ENCODE measurements at regions not wholly inside any gene's neighbourhood (a gene's known extent, or its start where the extent isn't known, plus 50 kb on each side); places are given as distances from the start of the nearest gene placed in this dataset.

DNA sequence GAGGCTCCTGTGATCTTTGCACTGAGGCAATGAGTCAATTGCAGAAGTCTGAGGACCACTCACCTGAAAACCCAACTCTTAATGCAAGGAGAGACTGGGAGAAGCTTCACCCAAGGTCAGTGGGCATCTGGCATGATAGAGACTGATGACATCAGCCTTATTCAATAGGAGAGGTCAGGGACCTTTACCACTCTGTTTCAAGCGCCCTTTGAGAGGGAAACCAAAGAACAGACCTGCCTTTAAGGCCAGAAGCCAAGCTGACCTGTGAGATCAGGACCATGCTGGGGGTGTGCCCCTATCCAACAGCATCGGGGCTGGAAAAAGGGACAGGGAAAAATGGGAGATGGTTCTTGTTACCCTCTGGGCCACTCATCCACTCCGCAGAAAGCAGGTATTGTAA is 83.3 kb upstream of the FOXN3 start:
- no peaks in the 10 kb centered on the region for H3K9me3 ChIP-seq
- H3K4me3 ChIP-seq: no peak overlapping the region
- peaks cover 0 to 22% of the 10 kb centered on the region in 2 donors for H3K4me1 ChIP-seq
- TF ChIP-seq, protein P1, sequence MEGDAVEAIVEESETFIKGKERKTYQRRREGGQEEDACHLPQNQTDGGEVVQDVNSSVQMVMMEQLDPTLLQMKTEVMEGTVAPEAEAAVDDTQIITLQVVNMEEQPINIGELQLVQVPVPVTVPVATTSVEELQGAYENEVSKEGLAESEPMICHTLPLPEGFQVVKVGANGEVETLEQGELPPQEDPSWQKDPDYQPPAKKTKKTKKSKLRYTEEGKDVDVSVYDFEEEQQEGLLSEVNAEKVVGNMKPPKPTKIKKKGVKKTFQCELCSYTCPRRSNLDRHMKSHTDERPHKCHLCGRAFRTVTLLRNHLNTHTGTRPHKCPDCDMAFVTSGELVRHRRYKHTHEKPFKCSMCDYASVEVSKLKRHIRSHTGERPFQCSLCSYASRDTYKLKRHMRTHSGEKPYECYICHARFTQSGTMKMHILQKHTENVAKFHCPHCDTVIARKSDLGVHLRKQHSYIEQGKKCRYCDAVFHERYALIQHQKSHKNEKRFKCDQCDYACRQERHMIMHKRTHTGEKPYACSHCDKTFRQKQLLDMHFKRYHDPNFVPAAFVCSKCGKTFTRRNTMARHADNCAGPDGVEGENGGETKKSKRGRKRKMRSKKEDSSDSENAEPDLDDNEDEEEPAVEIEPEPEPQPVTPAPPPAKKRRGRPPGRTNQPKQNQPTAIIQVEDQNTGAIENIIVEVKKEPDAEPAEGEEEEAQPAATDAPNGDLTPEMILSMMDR (IDR thresholded peaks at IDR 0.05): no peak
- H3K36me3 ChIP-seq: no peaks in the 10 kb centered on the region
- no peak overlapping the region for H3K27ac ChIP-seq
- no peak for DNase-seq (ENCODE audit: low spot score)
- H3K27me3 ChIP-seq: no peaks in the 10 kb centered on the region

DNA sequence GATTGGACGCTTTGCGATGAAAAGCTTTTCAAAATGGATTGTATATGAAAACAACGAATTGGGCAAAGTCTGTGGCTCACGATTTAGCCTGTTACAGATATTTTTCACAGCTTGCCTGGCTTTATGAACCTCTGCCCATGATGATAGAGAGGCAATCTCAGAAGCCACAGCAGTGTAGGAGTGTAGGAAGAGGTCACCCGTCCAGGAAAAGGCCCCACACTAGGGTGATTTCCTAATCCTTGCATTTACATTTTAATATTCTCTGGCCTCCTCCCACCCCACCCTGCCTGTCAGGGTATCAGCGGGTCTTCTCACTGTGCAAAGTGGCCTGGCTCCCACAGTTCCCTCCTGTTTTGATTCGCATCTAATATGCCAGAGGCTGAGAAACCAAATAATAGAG is 81.8 kb upstream of the FOXN3 start:
- H3K27me3 ChIP-seq: no peaks in the 10 kb centered on the region
- TF ChIP-seq, protein P1 (IDR thresholded peaks at IDR 0.05): no peak
- no peak overlapping the region for H3K27ac ChIP-seq
- H3K4me1 ChIP-seq: peaks cover 0 to 17% of the 10 kb centered on the region in 2 donors
- H3K9me3 ChIP-seq: no peaks in the 10 kb centered on the region
- H3K36me3 ChIP-seq: no peaks in the 10 kb centered on the region
- DNase-seq (ENCODE audit: low spot score): no peak
- H3K4me3 ChIP-seq: no peak overlapping the region

DNA sequence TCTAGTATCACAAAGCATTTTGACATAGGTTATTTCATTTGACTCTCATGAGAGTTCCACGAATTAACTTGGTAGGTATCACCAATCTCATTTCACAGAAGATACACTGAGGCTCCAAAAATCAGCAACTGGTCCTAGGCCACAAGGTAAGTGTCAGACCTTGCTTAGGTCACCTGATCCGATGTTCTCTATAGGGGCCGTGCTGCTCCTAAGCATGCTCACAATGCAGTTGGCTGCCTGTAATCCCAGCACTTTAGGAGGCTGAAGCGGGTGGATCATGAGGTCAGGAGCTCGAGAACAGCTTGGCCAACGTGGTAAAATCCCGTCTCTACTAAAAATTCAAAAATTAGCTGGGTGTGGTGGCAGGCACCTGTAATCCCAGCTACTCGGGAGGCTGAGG is 78.7 kb upstream of the FOXN3 start:
- H3K36me3 ChIP-seq: no peaks in the 10 kb centered on the region

DNA sequence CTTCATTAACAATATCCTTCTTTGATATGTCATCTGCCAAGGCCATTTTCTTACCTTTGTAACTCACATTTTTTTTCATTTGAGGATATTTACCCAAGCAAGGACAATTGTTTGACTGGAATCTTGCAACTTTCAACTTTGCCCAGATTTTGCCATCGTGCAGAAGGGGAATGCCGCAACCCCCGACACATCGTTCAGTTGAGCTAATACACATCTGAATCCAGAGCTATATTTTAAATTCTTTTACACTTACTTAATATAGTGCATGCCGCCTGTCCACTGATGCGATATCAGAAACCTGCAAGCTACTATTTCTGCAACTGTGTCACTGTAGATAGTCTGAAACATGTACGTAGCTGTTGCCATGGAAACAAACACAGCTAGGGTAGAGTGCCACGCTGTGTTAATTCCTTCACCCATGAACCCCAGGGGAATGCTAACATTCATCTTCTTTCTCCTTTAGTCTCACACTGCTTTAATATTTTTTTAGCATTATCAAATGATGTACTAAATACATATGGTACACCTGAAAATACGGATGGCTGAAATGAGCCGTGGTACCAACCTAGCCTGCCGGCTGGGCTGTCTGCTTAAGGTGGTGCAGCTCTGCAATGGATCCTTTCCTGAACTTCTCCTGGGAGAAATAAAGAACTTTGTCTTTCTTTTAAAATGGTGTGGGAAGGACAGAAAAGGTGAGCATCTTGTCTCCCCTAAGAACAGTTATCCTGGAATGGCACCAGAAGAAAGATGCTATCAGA is 77.0 kb upstream of the FOXN3 start:
- TF ChIP-seq, protein P1 (IDR thresholded peaks at IDR 0.05): no peak
- Histone ChIP-seq H3K4me1 (peaks cover 0 to 14% of the 10 kb centered on the region in 2 donors), H3K4me3 (no peak overlapping the region), H3K36me3 (no peaks in the 10 kb centered on the region), H3K27me3 (no peaks in the 10 kb centered on the region), H3K27ac (no peak overlapping the region), H3K9me3 (no peaks in the 10 kb centered on the region)
- no peak for DNase-seq (ENCODE audit: low spot score)

More for the DNA sequence above, 78.7 kb upstream of the FOXN3 start:
- Histone ChIP-seq H3K4me1 (peaks cover 0 to 10% of the 10 kb centered on the region in 2 donors), H3K27me3 (no peaks in the 10 kb centered on the region), H3K27ac (no peak overlapping the region), H3K4me3 (no peak overlapping the region), H3K9me3 (no peaks in the 10 kb centered on the region)
- DNase-seq (ENCODE audit: low spot score): no peak
- TF ChIP-seq, protein P1 (IDR thresholded peaks at IDR 0.05): no peak

DNA sequence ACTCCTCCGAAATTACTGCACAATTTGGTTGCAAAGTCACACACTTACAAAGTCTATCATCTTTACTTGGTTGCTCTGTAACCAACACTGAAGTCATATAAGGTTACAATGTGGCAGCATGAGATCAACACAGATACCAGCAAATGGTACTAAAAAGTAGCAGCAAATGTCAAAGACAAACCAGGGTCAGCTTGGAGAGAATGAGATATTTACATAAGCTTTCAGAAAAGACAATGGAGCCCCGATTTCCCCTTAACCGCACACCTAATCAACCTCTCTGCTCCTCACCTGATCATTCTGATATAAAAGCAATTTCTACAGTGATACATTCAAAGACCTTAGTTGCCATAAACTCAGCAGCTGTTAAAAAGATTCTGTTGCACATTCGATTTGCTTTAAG is 76.4 kb upstream of the FOXN3 start:
- no peak overlapping the region for H3K4me3 ChIP-seq
- H3K27me3 ChIP-seq: no peaks in the 10 kb centered on the region
- H3K4me1 ChIP-seq: peaks cover 0 to 15% of the 10 kb centered on the region in 2 donors
- no peaks in the 10 kb centered on the region for H3K9me3 ChIP-seq
- H3K27ac ChIP-seq: no peak overlapping the region
- TF ChIP-seq, protein P1 (IDR thresholded peaks at IDR 0.05): no peak
- DNase-seq (ENCODE audit: low spot score): no peak
- no peaks in the 10 kb centered on the region for H3K36me3 ChIP-seq
